SK-N-MC (cell line): ENCODE measurements at regions not wholly inside any gene's neighbourhood (a gene's known extent, or its start where the extent isn't known, plus 50 kb on each side); places are given as distances from the start of the nearest gene placed in this dataset.

Source experiments
- EZH2 ChIP-seq: fragments of 200-600 bp; sonication (generic); IDR thresholded peaks from one replicate; pipeline ENCODE4 v1.6.1; 2017; ENCODE audit warnings: antibody characterized with exemption
- FOXP2 ChIP-seq: optimal IDR thresholded peaks from 2 replicates; pipeline ENCODE3; 2011; ENCODE audit warnings: mild to moderate bottlenecking, moderate library complexity; ENCODE audit not compliant: insufficient read depth; ENCODE audit errors: extremely low read length, control extremely low read depth
- POLR2AphosphoS5 ChIP-seq: IDR thresholded peaks from 2 replicates; pipeline ENCODE4 v1.6.1; 2012; ENCODE audit warnings: mild to moderate bottlenecking, low read depth, low read length, borderline replicate concordance

DNA sequence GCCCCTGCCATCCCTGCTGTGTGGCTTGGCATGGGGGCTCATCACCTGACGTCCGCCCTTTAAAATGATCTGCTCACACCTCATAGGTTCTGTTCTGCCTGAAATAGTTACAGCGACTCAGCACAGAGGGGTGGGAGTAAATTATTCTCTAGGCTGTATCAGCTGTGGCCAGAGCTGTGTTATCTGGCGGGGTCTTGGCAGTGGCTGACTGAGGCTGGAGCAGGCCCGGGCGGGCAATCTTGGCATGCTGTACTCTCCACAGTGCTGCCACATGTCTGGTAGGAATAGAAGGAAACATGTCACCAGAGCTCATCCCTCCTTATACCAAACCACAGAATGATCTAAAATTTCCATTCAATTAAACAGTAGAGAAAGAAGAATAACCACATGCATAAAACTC, 499.9 kb upstream of the LMCD1 start:
- TF ChIP-seq POLR2AphosphoS5 (no peak), EZH2 (no peak), FOXP2 (no peak)
